22Rv1 (cell line): ENCODE measurements at regions not wholly inside any gene's neighbourhood (a gene's known extent, or its start where the extent isn't known, plus 50 kb on each side); places are given as distances from the start of the nearest gene placed in this dataset.

Experiments
- H3K27ac ChIP-seq: fragments of 450-650 bp; 2 replicates; pipeline ENCODE4 v1.5.1; 2017
- CTCF ChIP-seq: fragments of 450-650 bp; IDR thresholded peaks from 2 replicates; pipeline ENCODE4 v1.5.1; 2017; ENCODE audit warnings: mild to moderate bottlenecking
- ZFX ChIP-seq: fragments of 450-650 bp; IDR thresholded peaks from 2 replicates; pipeline ENCODE4 v1.6.1; 2017; ENCODE audit warnings: antibody characterized with exemption, borderline replicate concordance

GRCh38 chr10:44519361-44519760 lies 134.5 kb upstream of the CXCL12 start:
- TF ChIP-seq ZFX (no peak), CTCF (no peak)
- H3K27ac ChIP-seq = no peak overlapping the region

GRCh38 chr10:44520651-44521050 lies 135.8 kb upstream of the CXCL12 start:
- TF ChIP-seq ZFX = no peak
- TF ChIP-seq CTCF = no peak
- no peak overlapping the region for H3K27ac ChIP-seq

DNA sequence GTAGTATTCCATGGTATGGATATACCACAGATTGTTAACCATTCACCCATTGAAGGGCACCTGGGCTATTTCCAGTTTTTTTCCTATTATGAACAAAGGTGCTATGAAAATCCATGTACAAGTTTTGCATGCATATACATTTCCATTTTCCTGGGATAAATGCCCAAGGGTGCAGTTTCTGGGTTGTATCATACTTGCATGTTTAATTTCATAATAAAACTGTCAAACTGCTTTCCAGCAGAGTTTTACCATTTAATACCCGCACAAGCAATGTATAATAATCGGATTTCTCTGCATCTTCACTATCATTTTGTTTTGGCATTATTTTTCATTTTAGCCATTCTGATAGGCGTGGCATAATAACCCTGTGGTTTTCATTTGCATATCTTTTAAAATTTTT lies 154.3 kb upstream of the CXCL12 start:
- TF ChIP-seq CTCF (no peak), ZFX (no peak)
- H3K27ac ChIP-seq = no peak overlapping the region

- no peak for TF ChIP-seq ZFX
- TF ChIP-seq CTCF = no peak
These were observed 167.8 kb upstream of the CXCL12 start for GRCh38 chr10:44552726-44553125.

DNA sequence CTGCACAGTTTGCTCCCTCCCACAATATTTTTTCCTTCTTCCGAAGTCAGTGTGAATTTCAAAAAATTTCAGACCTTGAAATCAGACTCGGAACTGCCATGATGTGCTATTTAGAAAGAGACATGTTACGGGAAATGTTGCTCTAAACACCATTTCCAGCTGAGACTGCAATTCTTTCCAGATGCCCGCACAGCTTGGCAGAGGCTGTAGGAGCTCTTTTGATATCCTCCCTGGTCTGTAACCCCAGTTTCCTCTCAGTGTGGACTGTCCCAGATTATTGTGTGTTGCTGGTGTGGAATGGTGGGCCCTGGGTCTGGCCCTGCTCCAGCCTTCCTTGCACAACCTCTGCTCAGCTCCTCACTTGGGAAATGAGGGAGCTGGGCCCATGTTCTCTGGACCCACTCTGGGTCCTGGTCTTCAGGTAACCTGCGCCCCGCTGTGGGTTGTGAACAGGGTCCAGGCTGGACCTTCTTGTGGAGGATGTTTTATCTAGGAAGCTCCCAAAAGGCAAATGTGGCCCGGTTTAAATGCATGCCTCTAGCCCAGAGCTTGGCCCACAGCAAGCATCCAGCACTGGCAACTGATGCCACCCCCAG lies 172.8 kb upstream of the CXCL12 start:
- TF ChIP-seq CTCF (no peak), ZFX (no peak)
- no peak overlapping the region for H3K27ac ChIP-seq

More at GRCh38 chr10:44552726-44553125, 167.8 kb upstream of the CXCL12 start:
- no peak overlapping the region for H3K27ac ChIP-seq

DNA sequence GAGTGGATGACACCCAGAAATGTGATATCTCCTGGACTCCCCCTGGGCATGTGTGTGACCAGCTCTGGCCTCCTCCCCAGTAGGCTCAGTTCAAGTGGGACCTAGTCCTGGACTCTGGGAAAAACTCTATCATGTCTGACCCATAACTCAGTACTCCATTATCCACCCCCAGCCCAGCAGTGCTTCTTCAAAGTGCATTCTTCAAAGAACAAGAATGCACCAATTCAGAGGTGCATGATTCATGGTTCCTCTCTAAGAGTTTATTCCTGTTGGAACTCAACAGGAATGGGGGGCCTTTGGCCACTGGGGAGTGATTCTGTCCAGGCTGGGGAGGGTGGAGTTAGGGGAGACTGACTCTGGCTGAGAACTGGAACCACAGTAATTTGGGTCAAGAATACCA lies 173.6 kb upstream of the CXCL12 start:
- TF ChIP-seq CTCF = no peak
- TF ChIP-seq ZFX = no peak
- H3K27ac ChIP-seq = no peak overlapping the region

DNA sequence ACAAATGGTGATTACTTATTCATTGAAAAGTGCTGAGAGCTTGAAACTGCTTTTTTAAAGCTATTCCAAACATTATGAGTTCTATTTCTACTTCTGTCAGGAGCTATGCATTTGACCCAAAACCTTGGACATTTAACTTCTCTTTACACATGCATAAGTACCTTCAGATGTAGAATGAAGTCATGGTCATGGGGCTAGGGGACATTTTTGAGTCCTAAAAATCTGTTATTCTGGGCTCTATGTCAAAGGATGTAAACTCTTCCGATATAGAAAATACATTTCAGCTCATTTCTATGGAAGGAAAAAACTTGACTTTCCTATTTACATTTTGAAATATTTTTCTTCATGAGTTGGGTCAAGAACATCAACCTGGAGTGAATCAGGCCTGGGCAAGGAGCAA lies 179.5 kb upstream of the CXCL12 start:
- no peak overlapping the region for H3K27ac ChIP-seq
- TF ChIP-seq CTCF (no peak), ZFX (no peak)
